Lower lobe of right lung (tissue), 2 donors: ENCODE measurements at regions not wholly inside any gene's neighbourhood (a gene's known extent, or its start where the extent isn't known, plus 50 kb on each side); places are given as distances from the start of the nearest gene placed in this dataset.

ENCODE experiments used
- ATAC-seq, 2 donors: fragments of 200-7000 bp; cut with Tn5 transposase; one replicate each; pipeline ENCODE4 v1.9.1; 2020 to 2022; ENCODE audit warnings: mild to moderate bottlenecking in 2 of 2, moderate library complexity in 2 of 2
- DNase-seq: peaks from one replicate; pipeline ENCODE4 v3.0.0-alpha.2; 2020
- H3K27ac ChIP-seq: fragments of 200-600 bp; one replicate; pipeline ENCODE4 v1.8.0; 2022
- H3K27me3 ChIP-seq: fragments of 200-600 bp; one replicate; pipeline ENCODE4 v1.8.0; 2022; ENCODE audit warnings: low read depth
- H3K36me3 ChIP-seq: fragments of 200-600 bp; one replicate; pipeline ENCODE4 v1.8.0; 2022; ENCODE audit warnings: mild to moderate bottlenecking
- H3K4me1 ChIP-seq: fragments of 200-600 bp; one replicate; pipeline ENCODE4 v1.8.0; 2022
- H3K4me3 ChIP-seq: fragments of 200-600 bp; one replicate; pipeline ENCODE4 v1.8.0; 2022; ENCODE audit warnings: mild to moderate bottlenecking
- H3K9me3 ChIP-seq: fragments of 200-600 bp; one replicate; pipeline ENCODE4 v1.8.0; 2022
- CTCF ChIP-seq: fragments of 200-600 bp; IDR thresholded peaks from one replicate; pipeline ENCODE4 v1.8.0; 2022; ENCODE audit warnings: antibody characterized with exemption, mild to moderate bottlenecking
- intact Hi-C: fragments of 100-400 bp; cut with DNase I; formaldehyde crosslinking; loops from one replicate; pipeline ENCODE4 v1.11.0; 2022
- donor health status: DM: no; HTN: yes; CAD: no; lungs with severe emphysema.

- H3K4me1 ChIP-seq: no peaks in the 10 kb centered on the region
- intact Hi-C loops: no loop called here
- H3K27ac ChIP-seq: no peak overlapping the region
- H3K4me3 ChIP-seq: no peak overlapping the region
- no peak for DNase-seq
- H3K27me3 ChIP-seq: peaks cover 3% of the 10 kb centered on the region
- H3K36me3 ChIP-seq: no peaks in the 10 kb centered on the region
- TF ChIP-seq CTCF: no peak
- peak in 1 of 2 donors; percentile 46 for ATAC-seq
- H3K9me3 ChIP-seq: peaks cover 4% of the 10 kb centered on the region
Observed at GRCh38 chr22:27195094-27195493, 537.7 kb downstream of the MIAT start.

GRCh38 chr22:27195494-27195893, 538.1 kb downstream of the MIAT start:
- no peaks in the 10 kb centered on the region for H3K36me3 ChIP-seq
- no peak overlapping the region for H3K27ac ChIP-seq
- H3K9me3 ChIP-seq: peaks cover 4% of the 10 kb centered on the region
- no peak for TF ChIP-seq CTCF
- ATAC-seq (no peak), DNase-seq (no peak)
- peaks cover 3% of the 10 kb centered on the region for H3K27me3 ChIP-seq
- no peaks in the 10 kb centered on the region for H3K4me1 ChIP-seq
- no peak overlapping the region for H3K4me3 ChIP-seq
- intact Hi-C loops: no loop called here

GRCh38 chr22:27196606-27197005, 539.2 kb downstream of the MIAT start:
- Histone ChIP-seq H3K27me3 (peaks cover 3% of the 10 kb centered on the region), H3K9me3 (no peaks in the 10 kb centered on the region), H3K4me1 (no peaks in the 10 kb centered on the region), H3K27ac (no peak overlapping the region), H3K36me3 (no peaks in the 10 kb centered on the region), H3K4me3 (no peak overlapping the region)
- TF ChIP-seq CTCF: no peak
- DNase-seq (no peak), ATAC-seq (no peak)
- intact Hi-C loops: no loop called here

GRCh38 chr22:27197052-27197451, 539.7 kb downstream of the MIAT start:
- DNase-seq (no peak), ATAC-seq (no peak)
- no peak overlapping the region for H3K4me3 ChIP-seq
- peaks cover 3% of the 10 kb centered on the region for H3K27me3 ChIP-seq
- no peaks in the 10 kb centered on the region for H3K36me3 ChIP-seq
- H3K27ac ChIP-seq: no peak overlapping the region
- intact Hi-C loops: no loop called here
- no peaks in the 10 kb centered on the region for H3K4me1 ChIP-seq
- TF ChIP-seq CTCF: no peak
- no peaks in the 10 kb centered on the region for H3K9me3 ChIP-seq

GRCh38 chr22:27197618-27198017, 540.2 kb downstream of the MIAT start:
- Histone ChIP-seq H3K4me1 (no peaks in the 10 kb centered on the region), H3K27me3 (peaks cover 3% of the 10 kb centered on the region), H3K36me3 (no peaks in the 10 kb centered on the region), H3K27ac (no peak overlapping the region), H3K9me3 (no peaks in the 10 kb centered on the region), H3K4me3 (no peak overlapping the region)
- TF ChIP-seq CTCF: no peak
- ATAC-seq (no peak), DNase-seq (no peak)
- intact Hi-C loops: no loop called here

GRCh38 chr22:27198518-27199035, 541.2 kb downstream of the MIAT start:
- H3K36me3 ChIP-seq: no peaks in the 10 kb centered on the region
- no peak overlapping the region for H3K27ac ChIP-seq
- no peak for ATAC-seq
- no peak for DNase-seq
- TF ChIP-seq CTCF: no peak
- H3K4me3 ChIP-seq: no peak overlapping the region
- intact Hi-C loops: no loop called here
- peaks cover 3% of the 10 kb centered on the region for H3K27me3 ChIP-seq
- H3K4me1 ChIP-seq: peaks cover 6% of the 10 kb centered on the region
- H3K9me3 ChIP-seq: no peaks in the 10 kb centered on the region
